MCF 10A (cell line): ENCODE measurements at regions not wholly inside any gene's neighbourhood (a gene's known extent, or its start where the extent isn't known, plus 50 kb on each side); places are given as distances from the start of the nearest gene placed in this dataset.

ENCODE experiments used
- BruUV-seq: library from RNA; stranded (reverse); fragments of 400-500 nt; replicated peaks from 2 replicates; lab custom pipeline; 2021; lab: Mats Ljungman, UMichigan
- CTCF ChIA-PET: fragments of 300-600 bp; sonication (Branson Sonifier 250); formaldehyde crosslinking; extraction: SDS; loops from one replicate; lab custom pipeline; 2021; ENCODE audit warnings: antibody characterized with exemption, inconsistent platforms; lab: Yijun Ruan, JAX
- POLR2A ChIA-PET: fragments of 300-600, 350-650 bp; sonication (Branson Sonifier 250); formaldehyde crosslinking; extraction: SDS; loops from one replicate; lab custom pipeline; 2020; ENCODE audit warnings: antibody characterized with exemption, inconsistent platforms; lab: Yijun Ruan, JAX
- DNase-seq: peaks from one replicate; pipeline ENCODE4 v3.0.0-alpha.2; 2018; ENCODE audit not compliant: unreplicated experiment
- H3K27ac Mint-ChIP-seq: one replicate; pipeline ENCODE4 v1.8.0; 2022; ENCODE audit warnings: mild to moderate bottlenecking, low read depth, mixed read lengths; ENCODE audit not compliant: unreplicated experiment
- H3K27me3 Mint-ChIP-seq: one replicate; pipeline ENCODE4 v1.8.0; 2022; ENCODE audit warnings: mixed read lengths; ENCODE audit not compliant: insufficient read depth, unreplicated experiment
- H3K36me3 Mint-ChIP-seq: one replicate; pipeline ENCODE4 v1.8.0; 2022; ENCODE audit warnings: mild to moderate bottlenecking, moderate library complexity, mixed read lengths; ENCODE audit not compliant: insufficient read depth, unreplicated experiment
- H3K4me1 Mint-ChIP-seq: one replicate; pipeline ENCODE4 v1.8.0; 2022; ENCODE audit warnings: mixed read lengths; ENCODE audit not compliant: insufficient read depth, unreplicated experiment
- H3K4me3 Mint-ChIP-seq: one replicate; pipeline ENCODE4 v1.8.0; 2022; ENCODE audit warnings: mild to moderate bottlenecking, moderate library complexity, mixed read lengths; ENCODE audit not compliant: unreplicated experiment
- H3K9me3 Mint-ChIP-seq: one replicate; pipeline ENCODE4 v1.8.0; 2022; ENCODE audit warnings: mixed read lengths; ENCODE audit not compliant: unreplicated experiment
- CTCF ChIP-seq: fragments of 200-600 bp; IDR thresholded peaks from one replicate; pipeline ENCODE4 v1.8.0; 2022; ENCODE audit warnings: antibody characterized with exemption, mild to moderate bottlenecking; ENCODE audit not compliant: unreplicated experiment
- intact Hi-C: fragments of 100-400 bp; cut with micrococcal nuclease; formaldehyde crosslinking; loops from 2 replicates; pipeline ENCODE4 v1.14.1; 2022

- POLR2A ChIA-PET = interaction anchor here (0.6 kb wide), 1 partner anchor 575 kb away, joined by 3 read pairs; no protein-coding TSS in a partner anchor
- Mint-ChIP-seq H3K27ac (no peak overlapping the region), H3K4me1 (no peaks in the 10 kb centered on the region), H3K9me3 (no peaks in the 10 kb centered on the region), H3K27me3 (peaks cover 23% of the 10 kb centered on the region), H3K4me3 (no peak overlapping the region), H3K36me3 (no peaks in the 10 kb centered on the region)
- no peak for TF ChIP-seq CTCF
- CTCF ChIA-PET = interaction anchor here (0.6 to 1.2 kb wide), 3 partner anchors 10 to 464 kb away, joined by 3 to 4 read pairs (median 3); no protein-coding TSS in a partner anchor
- no peak for DNase-seq
- intact Hi-C loops = no loop called here
- no TSS peak for BruUV-seq
Observed at GRCh38 chr2:199025146-199025545, 432.6 kb downstream of the SATB2 start.

GRCh38 chr2:199024224-199024623 is 433.5 kb downstream of the SATB2 start:
- Mint-ChIP-seq H3K36me3 (no peaks in the 10 kb centered on the region), H3K27me3 (peaks cover 23% of the 10 kb centered on the region), H3K27ac (no peak overlapping the region), H3K4me1 (no peaks in the 10 kb centered on the region), H3K9me3 (no peaks in the 10 kb centered on the region), H3K4me3 (no peak overlapping the region)
- intact Hi-C loops = loop anchor here (5.0 kb wide), 1 partner anchor 233 kb away; no protein-coding TSS in a partner anchor
- no peak for TF ChIP-seq CTCF
- ChIA-PET POLR2A (no interaction called here), CTCF (interaction anchor here (1.2 kb wide), 1 partner anchor 11 kb away, joined by 4 read pairs; no protein-coding TSS in a partner anchor)
- DNase-seq = no peak
- BruUV-seq = no TSS peak

- H3K4me1 Mint-ChIP-seq = no peaks in the 10 kb centered on the region
- peaks cover 24% of the 10 kb centered on the region for H3K27me3 Mint-ChIP-seq
- CTCF ChIA-PET = interaction anchor here (0.6 kb wide), 1 partner anchor 377 kb away, joined by 4 read pairs; no protein-coding TSS in a partner anchor
- no peak overlapping the region for H3K4me3 Mint-ChIP-seq
- BruUV-seq = no TSS peak
- intact Hi-C loops = loop anchor here (1.0 to 5.0 kb wide), 3 partner anchors 237 to 465 kb away; no protein-coding TSS in a partner anchor
- no peaks in the 10 kb centered on the region for H3K9me3 Mint-ChIP-seq
- POLR2A ChIA-PET = no interaction called here
- peak; percentile 32 for TF ChIP-seq CTCF
- H3K27ac Mint-ChIP-seq = no peak overlapping the region
- no peaks in the 10 kb centered on the region for H3K36me3 Mint-ChIP-seq
- peak; percentile 46 for DNase-seq
Observed at GRCh38 chr2:199019898-199020507, 437.7 kb downstream of the SATB2 start.

- H3K4me3 Mint-ChIP-seq = no peak overlapping the region
- no peaks in the 10 kb centered on the region for H3K36me3 Mint-ChIP-seq
- H3K9me3 Mint-ChIP-seq = no peaks in the 10 kb centered on the region
- CTCF ChIA-PET = interaction anchor here (1.4 to 1.5 kb wide), 2 partner anchors 361 to 470 kb away, joined by 4 read pairs; no protein-coding TSS in a partner anchor
- no peak for TF ChIP-seq CTCF
- intact Hi-C loops = no loop called here
- H3K4me1 Mint-ChIP-seq = no peaks in the 10 kb centered on the region
- DNase-seq = no peak
- H3K27ac Mint-ChIP-seq = no peak overlapping the region
- POLR2A ChIA-PET = no interaction called here
- H3K27me3 Mint-ChIP-seq = peaks cover 24% of the 10 kb centered on the region
- no TSS peak for BruUV-seq
Observed at GRCh38 chr2:199018826-199019225, 438.9 kb downstream of the SATB2 start.
